Neural cell (in vitro differentiated cells): ENCODE measurements at regions not wholly inside any gene's neighbourhood (a gene's known extent, or its start where the extent isn't known, plus 50 kb on each side); places are given as distances from the start of the nearest gene placed in this dataset.

ENCODE experiments used
- H2AFZ ChIP-seq: fragments of 200-600, 300-800 bp; sonication (generic), shearing (Covaris generic); 2 replicates; pipeline ENCODE4 v1.6.0; 2014; ENCODE audit warnings: low read depth, mild to moderate bottlenecking, antibody characterized with exemption, low read length, moderate library complexity
- H3F3A ChIP-seq: fragments of 200-600 bp; shearing (Covaris generic); 2 replicates; pipeline ENCODE4 v1.6.1; 2016; ENCODE audit warnings: mild to moderate bottlenecking, moderate library complexity, mixed read lengths, antibody characterized with exemption, low read length; ENCODE audit not compliant: insufficient read depth, poor library complexity, severe bottlenecking
- H3K27ac ChIP-seq: fragments of 200-600, 300-800 bp; sonication (generic), shearing (Covaris generic); 2 replicates; pipeline ENCODE4 v1.5.1; 2014; ENCODE audit warnings: mild to moderate bottlenecking, low read length, moderate library complexity
- H3K27me3 ChIP-seq: fragments of 300-800, 200-600 bp; sonication (generic), shearing (Covaris generic); 2 replicates; pipeline ENCODE4 v1.6.0; 2014; ENCODE audit warnings: mild to moderate bottlenecking, low read depth, low read length, moderate library complexity; ENCODE audit not compliant: insufficient read depth
- H3K36me3 ChIP-seq: fragments of 300-800, 200-600 bp; sonication (generic), shearing (Covaris generic); 2 replicates; pipeline ENCODE4 v1.5.1; 2014; ENCODE audit warnings: mild to moderate bottlenecking, antibody characterized with exemption, low read length, moderate library complexity; ENCODE audit not compliant: insufficient read depth
- H3K4me2 ChIP-seq: fragments of 300-800, 200-600 bp; sonication (generic), shearing (Covaris generic); 2 replicates; pipeline ENCODE4 v1.6.0; 2014; ENCODE audit warnings: mild to moderate bottlenecking, low read length
- H3K4me3 ChIP-seq: fragments of 300-800, 200-600 bp; sonication (generic), shearing (Covaris generic); 2 replicates; pipeline ENCODE4 v1.5.1; 2014; ENCODE audit warnings: mild to moderate bottlenecking, low read length, moderate library complexity
- H3K79me2 ChIP-seq: fragments of 200-600 bp; shearing (Covaris generic); replicated peaks from 2 replicates; pipeline ENCODE4 v1.6.0; 2014; ENCODE audit warnings: mild to moderate bottlenecking, low read length, moderate library complexity; ENCODE audit not compliant: insufficient read depth
- H3K9ac ChIP-seq: fragments of 300-800, 200-600 bp; sonication (generic), shearing (Covaris generic); 2 replicates; pipeline ENCODE4 v1.6.1; 2016; ENCODE audit warnings: mild to moderate bottlenecking, low read length, mixed read lengths
- H3K9me2 ChIP-seq: fragments of 200-600 bp; shearing (Covaris generic); 2 replicates; pipeline ENCODE4 v1.6.1; 2016; ENCODE audit warnings: mild to moderate bottlenecking, low read length, mixed read lengths; ENCODE audit not compliant: insufficient read depth
- H3K9me3 ChIP-seq: fragments of 200-600, 300-800 bp; sonication (generic), shearing (Covaris generic); 2 replicates; pipeline ENCODE4 v1.6.1; 2016; ENCODE audit warnings: mild to moderate bottlenecking, mixed run types, low read length, moderate library complexity, mixed read lengths
- H4K20me1 ChIP-seq: fragments of 200-600 bp; shearing (Covaris generic); 2 replicates; pipeline ENCODE4 v1.6.1; 2016; ENCODE audit warnings: mild to moderate bottlenecking, mixed run types; ENCODE audit not compliant: insufficient read depth
- EP300 ChIP-seq: fragments of 450-650 bp; conservative IDR thresholded peaks from 2 replicates; pipeline ENCODE4 v1.6.1; 2014; ENCODE audit warnings: antibody characterized with exemption, mild to moderate bottlenecking, moderate library complexity; ENCODE audit not compliant: poor library complexity, severe bottlenecking
- EZH2 ChIP-seq: fragments of 200-600, 300-800 bp; shearing (Covaris generic), sonication (generic); IDR thresholded peaks from 2 replicates; pipeline ENCODE4 v1.6.1; 2014; ENCODE audit warnings: antibody characterized with exemption, low read length, borderline replicate concordance, mild to moderate bottlenecking; ENCODE audit not compliant: insufficient read depth, poor library complexity, severe bottlenecking
- MXI1 ChIP-seq: fragments of 450-650 bp; conservative IDR thresholded peaks from 2 replicates; pipeline ENCODE4 v1.6.1; 2014; ENCODE audit warnings: antibody characterized with exemption, mild to moderate bottlenecking; ENCODE audit not compliant: poor library complexity, severe bottlenecking
- POLR2AphosphoS5 ChIP-seq: IDR thresholded peaks from 2 replicates; pipeline ENCODE4 v1.6.1; 2012
- RAD21 ChIP-seq: fragments of 450-650 bp; conservative IDR thresholded peaks from 2 replicates; pipeline ENCODE4 v1.6.1; 2014; ENCODE audit warnings: antibody characterized with exemption, mild to moderate bottlenecking, moderate library complexity
- SMC3 ChIP-seq: fragments of 450-650 bp; conservative IDR thresholded peaks from 2 replicates; pipeline ENCODE4 v1.6.1; 2014; ENCODE audit warnings: antibody characterized with exemption, mild to moderate bottlenecking, moderate library complexity; ENCODE audit not compliant: poor library complexity
- TAF1 ChIP-seq: IDR thresholded peaks from 2 replicates; pipeline ENCODE4 v1.6.1; 2012; ENCODE audit warnings: low read depth
- TF ChIP-seq, protein P1 (sequence below): fragments of 450-650 bp; IDR thresholded peaks from 2 replicates; pipeline ENCODE4 v1.5.1; 2014; ENCODE audit warnings: antibody characterized with exemption, mild to moderate bottlenecking, moderate library complexity; ENCODE audit not compliant: poor library complexity, severe bottlenecking
- TF ChIP-seq, protein P2 (sequence below): IDR thresholded peaks from 2 replicates; pipeline ENCODE4 v1.6.1; 2012; ENCODE audit warnings: borderline replicate concordance

DNA sequence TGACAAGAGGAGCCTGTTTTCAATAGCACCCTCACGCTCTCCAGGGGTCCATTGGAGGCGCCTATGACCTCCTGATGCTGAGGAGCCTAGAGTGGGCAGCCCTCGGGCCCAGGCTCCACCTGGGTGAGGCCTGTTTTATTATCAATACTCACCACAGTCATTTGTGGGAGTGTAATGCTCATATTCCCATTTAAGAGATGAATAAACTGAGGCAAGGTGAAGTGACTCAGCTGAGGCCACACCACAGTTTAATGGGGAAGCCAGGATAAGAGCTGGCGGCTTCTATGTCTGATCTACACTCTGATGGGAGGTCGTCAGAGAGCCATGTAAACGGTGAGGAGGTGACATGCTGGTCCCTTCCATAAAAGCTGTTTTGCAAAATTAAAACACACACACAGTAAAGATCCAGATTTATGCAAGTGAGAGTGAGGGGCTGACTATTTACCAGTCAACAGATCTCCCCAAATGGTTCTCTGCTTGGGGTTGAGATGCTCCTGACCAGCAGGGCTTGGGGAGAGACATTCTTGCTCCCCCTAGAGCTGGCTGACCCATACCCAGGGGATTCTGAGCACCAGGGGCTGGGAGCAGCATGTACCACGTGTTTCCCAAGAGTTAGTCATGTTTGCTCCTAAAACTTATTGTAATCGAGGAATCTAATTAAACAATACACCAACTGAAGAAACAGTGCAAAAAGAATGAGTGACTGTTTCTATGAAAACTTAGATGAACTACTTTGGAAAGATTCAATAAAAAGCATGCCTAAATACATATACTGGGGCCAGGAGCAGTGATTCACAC is 81.0 kb upstream of the INSIG1 start:
- Histone ChIP-seq H3K9me3 (no peaks in the 10 kb centered on the region), H3F3A (no peaks in the 10 kb centered on the region), H3K4me2 (no peak overlapping the region), H2AFZ (no peak overlapping the region), H3K4me3 (no peak overlapping the region), H3K79me2 (no peaks in the 10 kb centered on the region), H3K27ac (no peak overlapping the region), H4K20me1 (no peaks in the 10 kb centered on the region), H3K9ac (no peak overlapping the region), H3K9me2 (no peaks in the 10 kb centered on the region), H3K27me3 (no peaks in the 10 kb centered on the region), H3K36me3 (no peaks in the 10 kb centered on the region)
- TF ChIP-seq EZH2, result no peak

DNA sequence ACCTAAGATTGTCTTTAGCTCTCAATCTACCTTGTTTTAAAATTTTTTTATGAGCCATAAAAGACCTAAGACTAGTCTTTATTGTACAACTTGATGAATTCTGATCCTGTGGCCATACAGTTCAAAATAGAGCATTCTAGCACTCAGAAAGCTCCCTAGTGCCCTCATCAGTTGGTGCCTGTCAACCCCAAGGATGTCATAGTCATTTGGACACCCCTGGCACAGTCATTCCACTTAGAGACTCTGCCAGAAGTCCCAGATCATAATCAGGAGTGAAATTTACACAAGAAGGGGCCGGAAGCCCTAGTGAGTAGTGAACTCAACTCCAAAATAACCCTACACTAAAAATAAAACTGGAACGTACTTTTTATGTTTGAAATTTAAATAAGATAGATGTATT is 80.0 kb upstream of the INSIG1 start:
- TF ChIP-seq, protein P1, sequence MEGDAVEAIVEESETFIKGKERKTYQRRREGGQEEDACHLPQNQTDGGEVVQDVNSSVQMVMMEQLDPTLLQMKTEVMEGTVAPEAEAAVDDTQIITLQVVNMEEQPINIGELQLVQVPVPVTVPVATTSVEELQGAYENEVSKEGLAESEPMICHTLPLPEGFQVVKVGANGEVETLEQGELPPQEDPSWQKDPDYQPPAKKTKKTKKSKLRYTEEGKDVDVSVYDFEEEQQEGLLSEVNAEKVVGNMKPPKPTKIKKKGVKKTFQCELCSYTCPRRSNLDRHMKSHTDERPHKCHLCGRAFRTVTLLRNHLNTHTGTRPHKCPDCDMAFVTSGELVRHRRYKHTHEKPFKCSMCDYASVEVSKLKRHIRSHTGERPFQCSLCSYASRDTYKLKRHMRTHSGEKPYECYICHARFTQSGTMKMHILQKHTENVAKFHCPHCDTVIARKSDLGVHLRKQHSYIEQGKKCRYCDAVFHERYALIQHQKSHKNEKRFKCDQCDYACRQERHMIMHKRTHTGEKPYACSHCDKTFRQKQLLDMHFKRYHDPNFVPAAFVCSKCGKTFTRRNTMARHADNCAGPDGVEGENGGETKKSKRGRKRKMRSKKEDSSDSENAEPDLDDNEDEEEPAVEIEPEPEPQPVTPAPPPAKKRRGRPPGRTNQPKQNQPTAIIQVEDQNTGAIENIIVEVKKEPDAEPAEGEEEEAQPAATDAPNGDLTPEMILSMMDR, result no peak
- TF ChIP-seq EP300 (no peak), EZH2 (no peak), POLR2AphosphoS5 (no peak), SMC3 (no peak), TAF1 (no peak), RAD21 (no peak), MXI1 (no peak)
- TF ChIP-seq, protein P2, sequence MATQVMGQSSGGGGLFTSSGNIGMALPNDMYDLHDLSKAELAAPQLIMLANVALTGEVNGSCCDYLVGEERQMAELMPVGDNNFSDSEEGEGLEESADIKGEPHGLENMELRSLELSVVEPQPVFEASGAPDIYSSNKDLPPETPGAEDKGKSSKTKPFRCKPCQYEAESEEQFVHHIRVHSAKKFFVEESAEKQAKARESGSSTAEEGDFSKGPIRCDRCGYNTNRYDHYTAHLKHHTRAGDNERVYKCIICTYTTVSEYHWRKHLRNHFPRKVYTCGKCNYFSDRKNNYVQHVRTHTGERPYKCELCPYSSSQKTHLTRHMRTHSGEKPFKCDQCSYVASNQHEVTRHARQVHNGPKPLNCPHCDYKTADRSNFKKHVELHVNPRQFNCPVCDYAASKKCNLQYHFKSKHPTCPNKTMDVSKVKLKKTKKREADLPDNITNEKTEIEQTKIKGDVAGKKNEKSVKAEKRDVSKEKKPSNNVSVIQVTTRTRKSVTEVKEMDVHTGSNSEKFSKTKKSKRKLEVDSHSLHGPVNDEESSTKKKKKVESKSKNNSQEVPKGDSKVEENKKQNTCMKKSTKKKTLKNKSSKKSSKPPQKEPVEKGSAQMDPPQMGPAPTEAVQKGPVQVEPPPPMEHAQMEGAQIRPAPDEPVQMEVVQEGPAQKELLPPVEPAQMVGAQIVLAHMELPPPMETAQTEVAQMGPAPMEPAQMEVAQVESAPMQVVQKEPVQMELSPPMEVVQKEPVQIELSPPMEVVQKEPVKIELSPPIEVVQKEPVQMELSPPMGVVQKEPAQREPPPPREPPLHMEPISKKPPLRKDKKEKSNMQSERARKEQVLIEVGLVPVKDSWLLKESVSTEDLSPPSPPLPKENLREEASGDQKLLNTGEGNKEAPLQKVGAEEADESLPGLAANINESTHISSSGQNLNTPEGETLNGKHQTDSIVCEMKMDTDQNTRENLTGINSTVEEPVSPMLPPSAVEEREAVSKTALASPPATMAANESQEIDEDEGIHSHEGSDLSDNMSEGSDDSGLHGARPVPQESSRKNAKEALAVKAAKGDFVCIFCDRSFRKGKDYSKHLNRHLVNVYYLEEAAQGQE, result no peak
- Histone ChIP-seq H3K27ac (no peak overlapping the region), H3F3A (no peaks in the 10 kb centered on the region), H3K27me3 (no peaks in the 10 kb centered on the region), H3K4me3 (no peak overlapping the region), H3K9ac (no peak overlapping the region), H3K36me3 (no peaks in the 10 kb centered on the region), H3K9me2 (no peaks in the 10 kb centered on the region), H3K79me2 (no peaks in the 10 kb centered on the region), H3K4me2 (no peak overlapping the region), H3K9me3 (no peaks in the 10 kb centered on the region), H4K20me1 (no peaks in the 10 kb centered on the region), H2AFZ (no peak overlapping the region)
